ENCODE measurements at regions not wholly inside any gene's neighbourhood (a gene's known extent, or its start where the extent isn't known, plus 50 kb on each side); places are given as distances from the start of the nearest gene placed in this dataset.

DNA sequence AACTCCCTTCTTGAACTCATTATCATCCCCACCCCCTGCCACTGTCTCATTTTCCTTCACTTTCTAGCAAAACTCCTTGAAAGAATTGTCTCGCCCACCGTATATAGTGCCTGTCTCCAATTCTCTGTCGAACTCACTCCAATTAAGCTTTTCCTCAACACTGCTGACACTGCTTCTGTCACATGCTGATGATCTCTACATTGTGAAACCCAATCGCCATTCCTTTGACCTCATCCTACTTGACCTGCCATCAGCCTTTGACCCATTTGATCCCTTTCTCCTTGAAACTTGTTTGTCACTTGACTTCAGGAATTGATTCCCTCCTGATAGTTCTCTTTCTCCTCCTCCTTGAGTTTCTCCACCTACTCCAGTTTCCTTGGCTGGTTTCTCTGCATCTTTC is 54.8 kb downstream of the CCDC71L start:
- H3K36me3 ChIP-seq (ENCODE audit: control insufficient read depth, insufficient read depth, low read length) = no peaks in the 10 kb centered on the region
- H3K27ac ChIP-seq (ENCODE audit: low read length) = no peak overlapping the region
- H3K4me3 ChIP-seq (ENCODE audit: low read length) = no peak overlapping the region
- no peaks in the 10 kb centered on the region for H3K27me3 ChIP-seq (ENCODE audit: control insufficient read depth, insufficient read depth, low read length)
- no peaks in the 10 kb centered on the region; the same call in 1 of the 2 replicates for H3K9me3 ChIP-seq (ENCODE audit: control insufficient read depth, insufficient read depth, low read length)
- no peak for DNase-seq (ENCODE audit: low read depth, low spot score)
- peaks cover 2% of the 10 kb centered on the region for H3K4me1 ChIP-seq (ENCODE audit: control insufficient read depth, insufficient read depth, low read length)
- no CpG with 5 or more reads among the region's 4 CpGs for WGBS (ENCODE audit: insufficient coverage, insufficient read length)

GRCh38 chr7:106604971-106605370 is 56.0 kb downstream of the CCDC71L start:
- H3K27ac ChIP-seq (ENCODE audit: low read length) = no peak overlapping the region

GRCh38 chr7:106604303-106604924 is 56.5 kb downstream of the CCDC71L start:
- H3K4me3 ChIP-seq (ENCODE audit: low read length) = no peak overlapping the region
- no peak for DNase-seq (ENCODE audit: low read depth, low spot score)
- WGBS (ENCODE audit: insufficient coverage, insufficient read length) = no CpG with 5 or more reads among the region's 1 CpG

More at GRCh38 chr7:106604971-106605370, 56.0 kb downstream of the CCDC71L start:
- Histone ChIP-seq H3K4me1 (ENCODE audit: control insufficient read depth, insufficient read depth, low read length) (peaks cover 2% of the 10 kb centered on the region), H3K4me3 (ENCODE audit: low read length) (no peak overlapping the region), H3K36me3 (ENCODE audit: control insufficient read depth, insufficient read depth, low read length) (no peaks in the 10 kb centered on the region), H3K27me3 (ENCODE audit: control insufficient read depth, insufficient read depth, low read length) (no peaks in the 10 kb centered on the region), H3K9me3 (ENCODE audit: control insufficient read depth, insufficient read depth, low read length) (no peaks in the 10 kb centered on the region; the same call in 1 of the 2 replicates)
- no CpG with 5 or more reads among the region's 3 CpGs for WGBS (ENCODE audit: insufficient coverage, insufficient read length)
- DNase-seq (ENCODE audit: low read depth, low spot score) = no peak

DNA sequence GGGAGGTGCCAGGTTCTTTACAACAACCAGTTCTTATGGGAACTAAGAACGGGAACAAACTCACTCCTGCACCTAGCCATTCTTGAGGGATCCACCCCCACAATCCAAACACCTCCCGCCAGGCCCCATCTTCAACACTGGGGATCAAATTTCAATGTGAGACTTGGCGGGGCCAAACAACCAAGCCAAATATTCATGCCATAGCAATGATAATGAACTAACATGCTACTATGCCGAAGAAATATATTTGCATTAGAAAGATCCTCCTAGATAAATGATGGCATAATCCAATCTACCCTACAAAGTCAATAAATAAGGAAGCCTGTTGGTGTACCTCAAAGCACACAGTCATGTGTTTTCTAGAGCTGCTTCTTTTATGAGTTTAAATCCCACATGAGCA is 57.6 kb downstream of the CCDC71L start:
- Histone ChIP-seq H3K27ac (ENCODE audit: low read length) (no peak overlapping the region), H3K9me3 (ENCODE audit: control insufficient read depth, insufficient read depth, low read length) (no peaks in the 10 kb centered on the region; the same call in 1 of the 2 replicates), H3K4me1 (ENCODE audit: control insufficient read depth, insufficient read depth, low read length) (peaks cover 2% of the 10 kb centered on the region), H3K4me3 (ENCODE audit: low read length) (no peak overlapping the region), H3K36me3 (ENCODE audit: control insufficient read depth, insufficient read depth, low read length) (no peaks in the 10 kb centered on the region), H3K27me3 (ENCODE audit: control insufficient read depth, insufficient read depth, low read length) (no peaks in the 10 kb centered on the region)
- no CpG with 5 or more reads among the region's 4 CpGs for WGBS (ENCODE audit: insufficient coverage, insufficient read length)
- no peak for DNase-seq (ENCODE audit: low read depth, low spot score)

More at GRCh38 chr7:106604303-106604924, 56.5 kb downstream of the CCDC71L start:
- Histone ChIP-seq H3K36me3 (ENCODE audit: control insufficient read depth, insufficient read depth, low read length) (no peaks in the 10 kb centered on the region), H3K9me3 (ENCODE audit: control insufficient read depth, insufficient read depth, low read length) (no peaks in the 10 kb centered on the region; the same call in 1 of the 2 replicates), H3K27ac (ENCODE audit: low read length) (no peak overlapping the region), H3K4me1 (ENCODE audit: control insufficient read depth, insufficient read depth, low read length) (peaks cover 2% of the 10 kb centered on the region), H3K27me3 (ENCODE audit: control insufficient read depth, insufficient read depth, low read length) (no peaks in the 10 kb centered on the region)

GRCh38 chr7:106602062-106602461 is 58.9 kb downstream of the CCDC71L start:
- Histone ChIP-seq H3K4me3 (ENCODE audit: low read length) (no peak overlapping the region), H3K27ac (ENCODE audit: low read length) (no peak overlapping the region), H3K36me3 (ENCODE audit: control insufficient read depth, insufficient read depth, low read length) (no peaks in the 10 kb centered on the region), H3K4me1 (ENCODE audit: control insufficient read depth, insufficient read depth, low read length) (peaks cover 2% of the 10 kb centered on the region), H3K27me3 (ENCODE audit: control insufficient read depth, insufficient read depth, low read length) (no peaks in the 10 kb centered on the region), H3K9me3 (ENCODE audit: control insufficient read depth, insufficient read depth, low read length) (no peaks in the 10 kb centered on the region)
- WGBS (ENCODE audit: insufficient coverage, insufficient read length) = no CpG with 5 or more reads among the region's 1 CpG
- no peak for DNase-seq (ENCODE audit: low read depth, low spot score)

DNA sequence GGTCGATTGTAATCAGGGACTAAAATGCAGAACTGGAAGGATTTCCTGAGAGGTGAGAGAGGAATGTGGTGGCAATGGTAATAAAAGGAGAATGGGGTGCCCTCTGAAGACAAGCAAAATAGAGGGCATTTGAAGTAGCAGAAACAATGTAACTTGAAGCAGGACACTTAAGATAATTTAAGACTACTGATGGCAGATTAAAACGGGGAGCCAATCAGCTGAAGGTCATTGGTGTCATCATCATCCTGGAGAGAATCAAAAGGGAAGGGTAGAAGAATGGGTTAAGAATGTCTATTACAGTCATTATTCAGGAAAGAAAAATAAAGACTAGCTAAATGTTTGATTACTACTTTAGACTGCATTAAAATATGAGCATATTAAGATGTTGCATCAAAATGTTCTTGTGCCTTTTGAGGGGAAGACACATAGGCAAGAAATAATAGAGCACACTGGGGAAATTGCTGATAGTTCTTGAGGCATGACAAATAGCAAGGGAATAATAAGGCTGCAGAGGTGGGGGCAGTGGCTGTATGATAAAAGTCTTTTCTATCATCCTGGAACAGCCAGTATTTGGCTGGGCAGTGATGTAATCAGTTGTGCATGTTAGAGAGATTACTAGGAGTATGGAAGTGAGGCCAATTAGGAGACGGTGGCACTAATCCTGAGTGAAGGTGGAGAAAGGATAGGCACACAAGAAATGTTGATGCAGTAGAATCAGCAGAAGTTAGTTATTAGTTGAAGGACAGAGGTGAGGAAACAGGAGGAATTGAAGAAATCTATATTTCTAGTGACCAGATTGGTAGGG is 60.2 kb downstream of the CCDC71L start:
- no peak overlapping the region for H3K4me3 ChIP-seq (ENCODE audit: low read length)
- peaks cover 2% of the 10 kb centered on the region for H3K4me1 ChIP-seq (ENCODE audit: control insufficient read depth, insufficient read depth, low read length)
- H3K36me3 ChIP-seq (ENCODE audit: control insufficient read depth, insufficient read depth, low read length) = no peaks in the 10 kb centered on the region
- H3K27me3 ChIP-seq (ENCODE audit: control insufficient read depth, insufficient read depth, low read length) = no peaks in the 10 kb centered on the region
- DNase-seq (ENCODE audit: low read depth, low spot score) = no peak
- no peak overlapping the region for H3K27ac ChIP-seq (ENCODE audit: low read length)
- H3K9me3 ChIP-seq (ENCODE audit: control insufficient read depth, insufficient read depth, low read length) = no peaks in the 10 kb centered on the region
- WGBS (ENCODE audit: insufficient coverage, insufficient read length) = no CpG with 5 or more reads among the region's 3 CpGs

DNA sequence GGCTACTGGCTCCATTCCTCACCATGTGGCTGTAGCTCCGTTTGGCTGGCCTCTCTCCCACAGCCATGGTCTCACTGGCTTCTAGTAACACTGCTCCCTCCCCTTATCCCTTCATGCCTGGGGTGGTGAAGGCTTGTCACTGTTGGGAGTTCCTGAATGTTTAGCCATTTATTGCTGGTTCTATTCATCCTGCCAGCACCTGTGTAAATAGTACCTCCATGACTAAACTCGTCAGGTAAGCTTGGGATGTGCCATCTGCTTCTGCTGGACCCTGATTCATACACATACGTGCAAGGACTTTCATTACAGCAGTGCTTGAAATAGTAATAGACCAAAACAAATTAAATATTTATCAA is 61.6 kb downstream of the CCDC71L start:
- Histone ChIP-seq H3K27me3 (ENCODE audit: control insufficient read depth, insufficient read depth, low read length) (no peaks in the 10 kb centered on the region), H3K36me3 (ENCODE audit: control insufficient read depth, insufficient read depth, low read length) (no peaks in the 10 kb centered on the region), H3K4me3 (ENCODE audit: low read length) (no peak overlapping the region), H3K9me3 (ENCODE audit: control insufficient read depth, insufficient read depth, low read length) (no peaks in the 10 kb centered on the region), H3K4me1 (ENCODE audit: control insufficient read depth, insufficient read depth, low read length) (peaks cover 2% of the 10 kb centered on the region), H3K27ac (ENCODE audit: low read length) (no peak overlapping the region)
- DNase-seq (ENCODE audit: low read depth, low spot score) = no peak
- WGBS (ENCODE audit: insufficient coverage, insufficient read length) = no CpG with 5 or more reads among the region's 3 CpGs

GRCh38 chr7:106598663-106599342 is 62.2 kb downstream of the CCDC71L start:
- Histone ChIP-seq H3K4me3 (ENCODE audit: low read length) (no peak overlapping the region), H3K9me3 (ENCODE audit: control insufficient read depth, insufficient read depth, low read length) (no peaks in the 10 kb centered on the region), H3K4me1 (ENCODE audit: control insufficient read depth, insufficient read depth, low read length) (peaks cover 2% of the 10 kb centered on the region), H3K27ac (ENCODE audit: low read length) (no peak overlapping the region), H3K36me3 (ENCODE audit: control insufficient read depth, insufficient read depth, low read length) (no peaks in the 10 kb centered on the region), H3K27me3 (ENCODE audit: control insufficient read depth, insufficient read depth, low read length) (no peaks in the 10 kb centered on the region)
- peak; percentile 39 for DNase-seq (ENCODE audit: low read depth, low spot score)
- no CpG with 5 or more reads among the region's 6 CpGs for WGBS (ENCODE audit: insufficient coverage, insufficient read length)

GRCh38 chr7:106597751-106598546 is 63.0 kb downstream of the CCDC71L start:
- H3K9me3 ChIP-seq (ENCODE audit: control insufficient read depth, insufficient read depth, low read length) = no peaks in the 10 kb centered on the region
- no peak overlapping the region for H3K4me3 ChIP-seq (ENCODE audit: low read length)
- H3K4me1 ChIP-seq (ENCODE audit: control insufficient read depth, insufficient read depth, low read length) = no peaks in the 10 kb centered on the region
- H3K27me3 ChIP-seq (ENCODE audit: control insufficient read depth, insufficient read depth, low read length) = no peaks in the 10 kb centered on the region
- H3K27ac ChIP-seq (ENCODE audit: low read length) = no peak overlapping the region
- no peak for DNase-seq (ENCODE audit: low read depth, low spot score)
- no CpG with 5 or more reads among the region's 5 CpGs for WGBS (ENCODE audit: insufficient coverage, insufficient read length)
- no peaks in the 10 kb centered on the region for H3K36me3 ChIP-seq (ENCODE audit: control insufficient read depth, insufficient read depth, low read length)

GRCh38 chr7:106597014-106597413 is 63.9 kb downstream of the CCDC71L start:
- Histone ChIP-seq H3K9me3 (ENCODE audit: control insufficient read depth, insufficient read depth, low read length) (no peaks in the 10 kb centered on the region), H3K4me1 (ENCODE audit: control insufficient read depth, insufficient read depth, low read length) (no peaks in the 10 kb centered on the region), H3K36me3 (ENCODE audit: control insufficient read depth, insufficient read depth, low read length) (no peaks in the 10 kb centered on the region), H3K4me3 (ENCODE audit: low read length) (no peak overlapping the region), H3K27ac (ENCODE audit: low read length) (no peak overlapping the region), H3K27me3 (ENCODE audit: control insufficient read depth, insufficient read depth, low read length) (no peaks in the 10 kb centered on the region)
- DNase-seq (ENCODE audit: low read depth, low spot score) = no peak
- WGBS (ENCODE audit: insufficient coverage, insufficient read length) = no CpG with 5 or more reads among the region's 2 CpGs

Measured in iPS DF 6.9 (cell line).